ENCODE measurements at regions not wholly inside any gene's neighbourhood (a gene's known extent, or its start where the extent isn't known, plus 50 kb on each side); places are given as distances from the start of the nearest gene placed in this dataset.

GRCh38 chr17:54277868-54278267 is 455.1 kb downstream of the KIF2B start:
- TF ChIP-seq CTCF (conservative IDR thresholded peaks at IDR 0.05 in 1 of 2, IDR thresholded peaks at IDR 0.05 in 1 of 2; ENCODE audit: low read depth in 1 of 2, low read length in 2 of 2) = no peak
- TF ChIP-seq EZH2 (IDR thresholded peaks at IDR 0.05; ENCODE audit: low read length, missing control alignments) = no peak
